ENCODE measurements at regions not wholly inside any gene's neighbourhood (a gene's known extent, or its start where the extent isn't known, plus 50 kb on each side); places are given as distances from the start of the nearest gene placed in this dataset.

DNA sequence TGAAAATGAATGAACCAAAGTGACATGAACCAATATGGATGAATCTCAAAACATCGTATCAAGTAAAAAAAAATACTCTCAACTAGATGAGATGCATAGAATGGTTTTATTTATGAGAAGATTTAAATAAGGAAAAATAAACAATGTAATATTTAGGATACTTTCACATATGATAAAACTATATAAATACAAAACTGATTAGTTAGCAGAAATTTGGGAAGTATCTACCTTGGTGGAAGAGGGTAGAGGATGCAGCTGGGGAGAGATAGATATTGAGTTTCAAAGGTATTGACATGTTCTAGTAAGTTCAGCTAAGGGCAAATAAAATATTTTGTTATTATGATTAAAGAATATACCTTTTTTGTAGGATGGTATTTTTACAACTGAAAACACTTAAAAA, 463.1 kb downstream of the SH2D4B start:
- TF ChIP-seq POLR2A (IDR thresholded peaks at IDR 0.05) = no peak
- no peak overlapping the region for H3K4me3 ChIP-seq (ENCODE audit: low read depth, poor library complexity, severe bottlenecking)
- WGBS, 2 donors = 90 to 93% methylated on average over 1 of the region's 1 CpG
- no peak for DNase-seq (ENCODE audit: low spot score in 2 of 2)
- intact Hi-C loops (cut with DNase I; ENCODE audit: low total_unique reads) = no loop called here

DNA sequence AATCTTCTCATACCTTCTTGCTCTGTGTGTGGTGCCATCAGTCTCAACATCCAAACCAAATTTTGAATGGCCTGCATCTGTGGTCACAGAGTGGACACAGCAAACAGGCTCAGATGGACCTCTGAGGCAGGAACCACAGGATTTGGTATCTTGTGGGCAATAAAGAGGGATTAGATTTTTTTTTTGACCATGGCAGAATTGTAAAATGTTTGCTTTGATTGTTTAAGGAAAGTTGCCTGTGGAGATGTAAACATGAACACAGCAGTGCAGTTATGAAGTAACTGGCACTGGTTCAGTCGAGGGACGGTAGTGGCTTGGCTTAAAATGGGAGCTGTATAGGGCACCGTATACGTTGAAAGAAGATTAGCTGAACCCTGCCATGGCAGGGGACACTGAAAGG, 464.7 kb downstream of the SH2D4B start:
- intact Hi-C loops (cut with DNase I; ENCODE audit: low total_unique reads) = no loop called here
- DNase-seq (ENCODE audit: low spot score in 2 of 2) = no peak
- no peak overlapping the region for H3K4me3 ChIP-seq (ENCODE audit: low read depth, poor library complexity, severe bottlenecking)
- WGBS, 2 donors = 69 to 83% methylated on average over 4 of the region's 4 CpGs
- no peak for TF ChIP-seq POLR2A (IDR thresholded peaks at IDR 0.05)
- TF ChIP-seq, protein P1, sequence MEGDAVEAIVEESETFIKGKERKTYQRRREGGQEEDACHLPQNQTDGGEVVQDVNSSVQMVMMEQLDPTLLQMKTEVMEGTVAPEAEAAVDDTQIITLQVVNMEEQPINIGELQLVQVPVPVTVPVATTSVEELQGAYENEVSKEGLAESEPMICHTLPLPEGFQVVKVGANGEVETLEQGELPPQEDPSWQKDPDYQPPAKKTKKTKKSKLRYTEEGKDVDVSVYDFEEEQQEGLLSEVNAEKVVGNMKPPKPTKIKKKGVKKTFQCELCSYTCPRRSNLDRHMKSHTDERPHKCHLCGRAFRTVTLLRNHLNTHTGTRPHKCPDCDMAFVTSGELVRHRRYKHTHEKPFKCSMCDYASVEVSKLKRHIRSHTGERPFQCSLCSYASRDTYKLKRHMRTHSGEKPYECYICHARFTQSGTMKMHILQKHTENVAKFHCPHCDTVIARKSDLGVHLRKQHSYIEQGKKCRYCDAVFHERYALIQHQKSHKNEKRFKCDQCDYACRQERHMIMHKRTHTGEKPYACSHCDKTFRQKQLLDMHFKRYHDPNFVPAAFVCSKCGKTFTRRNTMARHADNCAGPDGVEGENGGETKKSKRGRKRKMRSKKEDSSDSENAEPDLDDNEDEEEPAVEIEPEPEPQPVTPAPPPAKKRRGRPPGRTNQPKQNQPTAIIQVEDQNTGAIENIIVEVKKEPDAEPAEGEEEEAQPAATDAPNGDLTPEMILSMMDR (IDR thresholded peaks at IDR 0.05) = no peak

DNA sequence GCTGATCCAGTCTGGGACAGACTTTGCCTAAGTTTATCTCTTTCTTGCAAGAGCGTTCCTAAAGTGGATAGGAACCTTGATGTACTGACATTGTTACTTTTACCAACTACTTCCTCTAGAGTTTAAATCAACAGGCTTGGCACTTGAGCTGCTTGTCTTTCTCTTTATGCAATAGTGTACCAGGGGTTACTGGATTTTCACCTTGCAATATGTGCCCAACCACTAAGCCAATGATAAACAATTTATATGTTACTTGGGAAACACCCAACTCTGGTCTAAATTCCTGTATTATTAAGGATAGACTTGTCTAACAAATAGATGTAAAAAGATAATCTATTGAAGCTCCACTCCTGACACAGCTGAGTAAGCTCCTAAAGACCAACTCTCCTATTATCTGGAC, 470.2 kb downstream of the SH2D4B start:
- TF ChIP-seq, protein P1 (IDR thresholded peaks at IDR 0.05) = no peak
- TF ChIP-seq POLR2A (IDR thresholded peaks at IDR 0.05) = no peak
- intact Hi-C loops (cut with DNase I; ENCODE audit: low total_unique reads) = no loop called here
- no peak for DNase-seq (ENCODE audit: low spot score in 2 of 2)
- WGBS, 2 donors = 88 to 95% methylated on average over 1 of the region's 1 CpG
- H3K4me3 ChIP-seq (ENCODE audit: low read depth, poor library complexity, severe bottlenecking) = no peak overlapping the region

DNA sequence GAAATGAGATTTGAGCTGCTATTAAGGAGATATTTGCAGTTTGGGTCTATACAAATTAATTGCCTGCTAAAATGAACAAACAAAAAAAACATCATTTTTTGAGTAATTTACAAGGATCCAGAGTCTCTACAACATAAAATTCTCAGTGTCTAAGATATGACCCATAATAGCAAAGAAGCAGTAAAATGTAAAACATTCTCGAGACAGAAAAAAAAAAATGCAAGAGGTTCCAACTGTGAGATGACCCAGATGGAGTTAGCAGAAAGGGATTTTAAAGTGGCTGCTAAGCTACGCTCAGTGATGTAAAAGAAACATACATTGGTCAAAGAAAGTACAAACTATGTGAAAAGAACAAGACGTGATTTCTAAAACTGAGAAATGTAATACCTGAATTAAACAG, 471.0 kb downstream of the SH2D4B start:
- intact Hi-C loops (cut with DNase I; ENCODE audit: low total_unique reads) = no loop called here
- 77 to 82% methylated on average over 3 of the region's 3 CpGs for whole genome bisulfite sequencing, 2 donors
- TF ChIP-seq POLR2A (IDR thresholded peaks at IDR 0.05) = no peak
- TF ChIP-seq, protein P1 (IDR thresholded peaks at IDR 0.05) = no peak
- DNase-seq (ENCODE audit: low spot score in 2 of 2) = no peak
- no peak overlapping the region for H3K4me3 ChIP-seq (ENCODE audit: low read depth, poor library complexity, severe bottlenecking)

DNA sequence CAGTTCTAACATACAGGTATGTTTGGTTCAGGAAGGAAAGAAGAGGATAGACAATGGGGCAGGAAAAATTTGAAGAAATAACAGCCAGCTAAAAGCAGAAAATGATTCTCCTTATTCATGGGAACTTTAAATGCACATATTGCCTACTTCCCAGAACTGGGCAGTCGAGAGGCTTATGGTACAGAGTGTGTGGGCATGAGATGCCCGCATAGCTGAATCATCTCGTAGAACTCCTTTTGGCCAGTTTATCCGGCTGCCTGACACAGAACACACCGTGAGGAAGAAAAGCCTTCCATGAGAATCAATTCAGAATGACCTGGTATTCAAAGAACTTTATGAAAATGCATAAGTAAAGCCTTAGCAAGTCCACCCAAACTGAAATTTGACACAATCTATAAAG, 471.6 kb downstream of the SH2D4B start:
- intact Hi-C loops (cut with DNase I; ENCODE audit: low total_unique reads) = no loop called here
- H3K4me3 ChIP-seq (ENCODE audit: low read depth, poor library complexity, severe bottlenecking) = no peak overlapping the region
- DNase-seq (ENCODE audit: low spot score in 2 of 2) = no peak
- whole genome bisulfite sequencing, 2 donors = 83 to 85% methylated on average over 5 of the region's 5 CpGs
- no peak for TF ChIP-seq POLR2A (IDR thresholded peaks at IDR 0.05)
- TF ChIP-seq, protein P1 (IDR thresholded peaks at IDR 0.05) = no peak

DNA sequence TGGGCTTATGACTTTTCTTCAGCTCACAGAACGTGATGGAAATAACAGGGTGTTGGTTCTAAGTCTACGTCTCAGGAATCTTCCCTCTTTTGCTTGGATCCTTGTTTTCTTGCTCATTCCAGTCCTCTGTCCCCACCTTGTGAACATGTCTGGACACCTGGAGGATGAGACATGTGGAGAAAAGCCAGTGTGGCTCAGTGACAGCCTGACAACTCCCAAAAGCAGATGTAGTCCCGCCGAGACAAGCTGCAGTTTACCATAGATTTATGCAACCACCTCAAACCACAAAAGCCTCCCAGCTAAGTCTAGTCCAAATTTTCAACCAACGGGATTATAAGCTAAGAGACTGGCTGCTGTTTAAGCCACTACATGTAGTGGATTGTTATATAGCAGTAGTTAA, 476.1 kb downstream of the SH2D4B start:
- no peak for TF ChIP-seq POLR2A (IDR thresholded peaks at IDR 0.05)
- TF ChIP-seq, protein P1 (IDR thresholded peaks at IDR 0.05) = no peak
- intact Hi-C loops (cut with DNase I; ENCODE audit: low total_unique reads) = no loop called here
- peak in 1 of 2 donors; percentile 25 for DNase-seq (ENCODE audit: low spot score in 2 of 2)
- 24 to 28% methylated on average over 5 of the region's 5 CpGs for WGBS, 2 donors
- no peak overlapping the region for H3K4me3 ChIP-seq (ENCODE audit: low read depth, poor library complexity, severe bottlenecking)

Measured in lower leg skin (tissue), 4 donors.